Breast epithelium (tissue), 4 donors: ENCODE measurements at regions not wholly inside any gene's neighbourhood (a gene's known extent, or its start where the extent isn't known, plus 50 kb on each side); places are given as distances from the start of the nearest gene placed in this dataset.

ENCODE experiments used
- DNase-seq, 2 donors: peaks; one replicate each; pipeline ENCODE4 v3.0.0-alpha.2; 2019; ENCODE audit warnings: low spot score in 2 of 2
- H3K27ac ChIP-seq, 2 donors: fragments of 200-600 bp; sonication (generic) in 1 of 2; one replicate each; pipeline ENCODE4 v1.5.1; 2016 to 2019; ENCODE audit warnings: mild to moderate bottlenecking in 1 of 2
- H3K27me3 ChIP-seq, 2 donors: fragments of 200-600 bp; sonication (generic) in 1 of 2; one replicate each; pipeline versions ENCODE4 v1.5.1 to v1.6.0; 2017 to 2019; ENCODE audit warnings: control low read depth in 1 of 2, mild to moderate bottlenecking in 1 of 2
- H3K36me3 ChIP-seq: fragments of 200-600 bp; one replicate; pipeline ENCODE4 v1.5.1; 2019
- H3K4me1 ChIP-seq, 2 donors: fragments of 200-600 bp; sonication (generic); one replicate each; pipeline ENCODE4 v1.5.1; 2016 to 2019; ENCODE audit warnings: control low read depth in 1 of 2
- H3K4me3 ChIP-seq, 3 donors: fragments of 200-600 bp; sonication (generic); 1 replicate in 2 of 3; 2 replicates in 1 of 3; pipeline ENCODE4 v1.5.1; 2016 to 2019; ENCODE audit warnings: mild to moderate bottlenecking in 3 of 3, moderate library complexity in 2 of 3
- H3K9me3 ChIP-seq, 2 donors: fragments of 200-600 bp; sonication (generic) in 1 of 2; one replicate each; pipeline ENCODE4 v1.5.1; 2016 to 2019; ENCODE audit warnings: control low read depth in 1 of 2
- POLR2A ChIP-seq: fragments of 450-650 bp; IDR thresholded peaks from one replicate; pipeline ENCODE4 v1.6.1; 2016; ENCODE audit warnings: antibody characterized with exemption, mild to moderate bottlenecking, moderate library complexity
- POLR2AphosphoS5 ChIP-seq, 3 donors: sonication (generic); formaldehyde crosslinking; IDR thresholded peaks; one replicate each; pipeline ENCODE4 v1.6.1; 2017; ENCODE audit warnings: antibody characterized with exemption in 3 of 3
- intact Hi-C: fragments of 100-400 bp; cut with DNase I; formaldehyde crosslinking; loops from one replicate; pipeline ENCODE4 v1.15.1; 2023; ENCODE audit warnings: low total_unique reads
- TF ChIP-seq, protein P1 (sequence below), 3 donors: fragments of 450-650 bp; IDR thresholded peaks; one replicate each; pipeline ENCODE4 v1.5.1; 2016 to 2017; ENCODE audit warnings: antibody characterized with exemption in 3 of 3, mild to moderate bottlenecking in 3 of 3, moderate library complexity in 3 of 3

- H3K27ac ChIP-seq: no peak overlapping the region
- no peaks in the 10 kb centered on the region for H3K36me3 ChIP-seq
- TF ChIP-seq, protein P1, sequence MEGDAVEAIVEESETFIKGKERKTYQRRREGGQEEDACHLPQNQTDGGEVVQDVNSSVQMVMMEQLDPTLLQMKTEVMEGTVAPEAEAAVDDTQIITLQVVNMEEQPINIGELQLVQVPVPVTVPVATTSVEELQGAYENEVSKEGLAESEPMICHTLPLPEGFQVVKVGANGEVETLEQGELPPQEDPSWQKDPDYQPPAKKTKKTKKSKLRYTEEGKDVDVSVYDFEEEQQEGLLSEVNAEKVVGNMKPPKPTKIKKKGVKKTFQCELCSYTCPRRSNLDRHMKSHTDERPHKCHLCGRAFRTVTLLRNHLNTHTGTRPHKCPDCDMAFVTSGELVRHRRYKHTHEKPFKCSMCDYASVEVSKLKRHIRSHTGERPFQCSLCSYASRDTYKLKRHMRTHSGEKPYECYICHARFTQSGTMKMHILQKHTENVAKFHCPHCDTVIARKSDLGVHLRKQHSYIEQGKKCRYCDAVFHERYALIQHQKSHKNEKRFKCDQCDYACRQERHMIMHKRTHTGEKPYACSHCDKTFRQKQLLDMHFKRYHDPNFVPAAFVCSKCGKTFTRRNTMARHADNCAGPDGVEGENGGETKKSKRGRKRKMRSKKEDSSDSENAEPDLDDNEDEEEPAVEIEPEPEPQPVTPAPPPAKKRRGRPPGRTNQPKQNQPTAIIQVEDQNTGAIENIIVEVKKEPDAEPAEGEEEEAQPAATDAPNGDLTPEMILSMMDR (IDR thresholded peaks at IDR 0.05): no peak
- TF ChIP-seq POLR2AphosphoS5 (IDR thresholded peaks at IDR 0.05) (no peak), POLR2A (no peak)
- no peaks in the 10 kb centered on the region for H3K9me3 ChIP-seq
- H3K4me3 ChIP-seq: no peak overlapping the region
- no peak for DNase-seq
- H3K27me3 ChIP-seq: no peaks in the 10 kb centered on the region
- intact Hi-C loops: no loop called here
- no peaks in the 10 kb centered on the region for H3K4me1 ChIP-seq
Observed at GRCh38 chr20:52311209-52311794, 119.7 kb upstream of the ZFP64 start.

- intact Hi-C loops: no loop called here
Observed at GRCh38 chr20:52309181-52309580, 117.6 kb upstream of the ZFP64 start.

GRCh38 chr20:52306477-52306876 is 114.9 kb upstream of the ZFP64 start:
- TF ChIP-seq POLR2AphosphoS5 (IDR thresholded peaks at IDR 0.05) (no peak), POLR2A (no peak)
- TF ChIP-seq, protein P1 (IDR thresholded peaks at IDR 0.05): no peak
- Histone ChIP-seq H3K36me3 (no peaks in the 10 kb centered on the region), H3K9me3 (no peaks in the 10 kb centered on the region), H3K27me3 (no peaks in the 10 kb centered on the region), H3K4me3 (no peak overlapping the region), H3K27ac (no peak overlapping the region), H3K4me1 (no peaks in the 10 kb centered on the region)
- intact Hi-C loops: no loop called here
- no peak for DNase-seq

More at GRCh38 chr20:52309181-52309580, 117.6 kb upstream of the ZFP64 start:
- H3K27me3 ChIP-seq: no peaks in the 10 kb centered on the region
- H3K4me1 ChIP-seq: no peaks in the 10 kb centered on the region
- no peak for DNase-seq
- no peak overlapping the region for H3K27ac ChIP-seq
- TF ChIP-seq, protein P1 (IDR thresholded peaks at IDR 0.05): no peak
- no peak for TF ChIP-seq POLR2AphosphoS5 (IDR thresholded peaks at IDR 0.05)
- no peak for TF ChIP-seq POLR2A
- H3K4me3 ChIP-seq: no peak overlapping the region
- no peaks in the 10 kb centered on the region for H3K36me3 ChIP-seq
- H3K9me3 ChIP-seq: no peaks in the 10 kb centered on the region

DNA sequence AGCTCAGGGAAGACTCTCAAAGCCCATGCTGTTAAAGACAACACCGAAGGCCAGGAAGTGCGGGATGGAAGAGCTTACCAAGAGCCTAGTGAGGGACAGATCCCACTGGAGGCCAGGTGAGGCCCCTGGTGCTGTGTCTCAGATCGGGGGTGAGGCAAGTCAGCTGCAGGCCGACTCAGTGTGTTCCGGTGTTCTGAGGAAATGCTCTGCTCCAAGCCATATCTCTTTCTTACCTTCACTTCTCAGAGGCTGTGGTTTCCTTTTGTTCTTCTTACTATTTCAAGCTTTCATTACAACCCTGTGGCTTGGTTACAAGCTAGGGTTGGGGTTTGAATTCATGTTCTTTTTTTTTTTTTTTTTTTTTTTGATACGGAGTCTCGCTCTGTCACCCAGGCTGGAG is 114.3 kb upstream of the ZFP64 start:
- H3K9me3 ChIP-seq: no peaks in the 10 kb centered on the region
- DNase-seq: no peak
- H3K4me3 ChIP-seq: no peak overlapping the region
- TF ChIP-seq POLR2A (no peak), POLR2AphosphoS5 (IDR thresholded peaks at IDR 0.05) (no peak)
- TF ChIP-seq, protein P1 (IDR thresholded peaks at IDR 0.05): no peak
- intact Hi-C loops: no loop called here
- H3K4me1 ChIP-seq: no peaks in the 10 kb centered on the region
- no peaks in the 10 kb centered on the region for H3K27me3 ChIP-seq
- H3K27ac ChIP-seq: no peak overlapping the region
- no peaks in the 10 kb centered on the region for H3K36me3 ChIP-seq

DNA sequence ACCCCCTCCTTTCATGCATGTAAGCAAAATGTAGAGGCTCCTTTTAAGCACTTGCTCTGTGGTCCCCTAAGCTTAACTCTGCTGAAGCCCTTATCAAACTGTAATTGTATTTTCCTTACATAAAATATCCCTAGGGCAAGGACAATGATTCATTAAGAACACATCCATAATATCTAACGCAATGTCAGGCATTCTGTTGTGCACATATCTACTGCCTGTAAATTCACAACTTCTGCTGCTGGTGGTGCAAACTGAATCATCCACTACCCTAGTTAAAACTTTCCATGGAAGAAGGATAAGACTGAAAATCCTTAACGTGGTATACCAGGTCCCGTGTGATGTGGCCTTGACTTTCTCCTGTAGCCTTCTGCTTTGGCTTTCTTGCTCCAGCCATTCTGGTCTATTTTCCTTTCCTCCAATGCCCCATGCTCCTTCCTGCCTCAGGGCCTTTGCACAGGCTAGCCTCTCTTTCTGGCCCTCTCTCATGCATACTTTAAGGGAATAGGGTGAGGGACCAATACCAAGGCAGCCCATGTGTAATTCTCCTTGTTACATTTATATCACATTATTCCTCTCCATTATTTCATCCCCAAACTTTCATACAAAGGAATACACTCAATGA is 113.6 kb upstream of the ZFP64 start:
- intact Hi-C loops: no loop called here
- Histone ChIP-seq H3K36me3 (no peaks in the 10 kb centered on the region), H3K9me3 (no peaks in the 10 kb centered on the region), H3K27me3 (no peaks in the 10 kb centered on the region), H3K4me3 (no peak overlapping the region), H3K27ac (no peak overlapping the region), H3K4me1 (no peaks in the 10 kb centered on the region)
- TF ChIP-seq POLR2A: no peak
- TF ChIP-seq, protein P1 (IDR thresholded peaks at IDR 0.05): no peak
- no peak for TF ChIP-seq POLR2AphosphoS5 (IDR thresholded peaks at IDR 0.05)
- DNase-seq: no peak
